ENCODE measurements at regions not wholly inside any gene's neighbourhood (a gene's known extent, or its start where the extent isn't known, plus 50 kb on each side); places are given as distances from the start of the nearest gene placed in this dataset.

DNA sequence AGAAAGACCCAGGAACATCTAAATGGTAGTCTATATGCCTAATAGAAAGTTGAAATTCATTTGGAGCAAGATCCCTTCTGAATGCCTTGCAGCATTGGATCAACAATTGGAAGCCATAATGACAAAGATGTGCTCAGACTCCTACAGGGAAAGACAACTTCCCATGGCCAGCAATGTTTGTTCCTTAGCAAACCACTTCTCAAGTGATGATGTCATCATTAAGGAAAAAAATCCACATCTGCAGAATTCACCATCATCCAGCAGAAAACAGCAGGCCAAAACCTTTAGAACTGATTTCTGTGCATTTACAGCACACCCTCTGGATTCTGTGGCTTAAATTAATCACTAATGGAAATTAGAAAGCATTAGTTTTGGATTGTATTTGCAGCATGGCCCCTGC lies 82.4 kb upstream of the ZIC3 start:
- DNase-seq, result no peak

DNA sequence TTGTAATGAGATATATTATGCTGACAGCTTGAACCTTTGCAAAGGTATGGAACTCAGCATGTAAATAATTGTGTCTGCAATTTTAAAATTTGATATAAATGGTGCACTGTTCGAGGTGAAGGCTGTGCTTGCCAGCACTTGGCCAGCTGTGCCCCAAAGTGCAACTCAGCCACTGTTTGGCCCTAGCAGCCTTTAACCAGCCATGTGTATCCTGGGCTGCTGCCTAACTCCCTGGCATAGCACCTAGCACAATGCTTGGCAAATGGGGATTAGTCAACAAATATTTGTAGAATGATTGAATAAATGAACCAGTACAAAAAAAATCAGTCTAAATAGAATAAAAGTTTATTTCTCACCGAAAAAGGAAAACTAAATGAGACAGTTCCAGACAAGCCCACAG lies 83.8 kb upstream of the ZIC3 start:
- DNase-seq, result no peak

DNA sequence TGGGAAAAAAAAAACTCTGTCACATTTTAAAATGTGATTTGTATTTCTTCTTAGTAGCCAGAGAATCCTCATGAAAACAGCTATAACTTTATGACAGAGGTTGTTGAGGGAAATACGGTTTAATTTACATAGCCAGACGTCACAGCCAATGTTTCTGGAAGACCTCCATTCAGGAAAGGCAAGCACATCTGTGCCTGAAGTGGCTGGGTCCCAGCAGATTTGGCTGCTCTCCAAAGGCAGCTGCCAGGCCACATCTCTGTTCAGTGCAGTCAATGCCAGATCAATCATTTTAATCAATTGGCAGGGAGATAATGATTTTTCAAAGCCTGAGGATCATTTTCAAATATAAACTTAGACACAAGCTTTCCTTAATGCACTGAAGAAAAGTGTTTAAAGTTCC lies 86.5 kb upstream of the ZIC3 start:
- DNase-seq, result no peak

DNA sequence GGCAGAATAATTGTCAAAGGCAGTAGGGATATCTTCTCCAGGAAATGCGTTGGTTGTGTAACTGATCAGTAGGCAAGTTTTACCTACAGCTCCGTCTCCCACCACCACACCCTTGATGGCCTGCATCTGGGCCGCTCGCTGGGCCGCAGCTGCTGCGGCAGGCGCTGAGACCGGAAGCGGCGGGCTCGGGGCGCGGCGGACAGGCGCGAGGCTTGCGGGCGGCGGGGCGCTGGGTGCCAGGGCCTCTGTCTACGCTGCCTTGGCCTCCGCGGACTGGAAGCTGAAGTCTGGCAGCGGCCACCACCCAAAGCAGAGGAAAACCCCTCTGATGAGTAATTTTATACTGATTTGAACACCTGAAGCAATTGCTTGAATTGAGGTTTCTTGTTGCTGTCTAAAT lies 124.2 kb upstream of the ZIC3 start:
- DNase-seq, result no peak

DNA sequence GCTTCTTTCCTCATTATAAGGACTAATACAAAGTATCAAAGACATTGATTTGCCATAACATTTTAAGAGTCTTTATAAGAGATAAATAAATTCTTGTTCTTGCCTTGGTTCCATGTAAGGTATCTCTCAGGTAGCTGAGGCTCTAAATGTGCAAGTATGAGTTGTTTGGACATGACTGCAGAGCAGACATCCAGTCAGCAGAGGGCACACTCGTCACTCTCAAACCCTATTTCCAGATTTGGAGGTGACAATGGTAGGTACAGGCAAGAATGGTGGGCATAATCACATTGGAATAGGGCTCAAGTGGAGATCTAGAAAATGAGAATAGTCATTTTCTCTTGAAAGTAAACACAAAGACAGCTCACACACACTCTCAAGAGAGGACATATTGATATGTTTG lies 133.3 kb upstream of the ZIC3 start:
- DNase-seq, result no peak

DNA sequence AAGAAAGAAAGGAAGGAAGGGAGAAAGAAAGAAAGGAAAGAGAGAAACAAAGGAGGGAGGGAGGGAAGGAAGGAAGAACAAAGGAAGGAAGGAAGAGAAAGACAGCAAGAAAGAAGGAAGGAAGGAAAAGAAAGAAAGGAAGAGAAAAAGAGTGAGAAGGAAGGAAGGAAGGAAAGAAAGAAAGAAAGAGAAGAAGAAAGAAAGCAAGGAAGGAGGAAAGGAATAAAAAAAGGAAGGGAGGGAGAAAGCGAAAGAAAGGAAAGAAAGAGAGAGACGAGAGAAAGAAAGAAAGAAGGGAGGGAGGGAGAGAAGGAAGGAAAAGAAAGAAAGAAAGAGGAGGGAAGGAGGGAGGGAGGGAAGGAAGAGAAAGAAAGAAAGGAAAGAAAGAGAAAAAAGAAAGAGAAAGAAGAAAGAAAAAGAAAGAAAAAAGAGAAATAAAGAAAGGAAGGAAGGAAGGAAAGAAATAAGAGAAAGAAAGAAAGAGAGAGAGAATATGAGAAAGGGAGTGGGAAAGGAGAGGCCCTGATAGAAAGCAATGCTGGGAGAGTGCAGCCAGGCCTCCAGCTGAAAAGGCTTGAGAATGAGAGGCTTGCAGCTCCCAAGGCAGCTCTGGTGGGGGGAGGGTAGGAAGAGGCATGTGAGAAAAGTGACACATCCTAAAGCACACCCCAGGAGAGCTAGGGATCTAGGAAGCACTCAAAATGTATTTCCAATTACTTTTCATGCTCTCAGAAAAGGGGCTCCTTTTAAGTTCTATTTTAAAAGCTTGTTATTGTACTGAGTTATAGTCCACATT lies 134.0 kb upstream of the ZIC3 start:
- DNase-seq, result no peak

DNA sequence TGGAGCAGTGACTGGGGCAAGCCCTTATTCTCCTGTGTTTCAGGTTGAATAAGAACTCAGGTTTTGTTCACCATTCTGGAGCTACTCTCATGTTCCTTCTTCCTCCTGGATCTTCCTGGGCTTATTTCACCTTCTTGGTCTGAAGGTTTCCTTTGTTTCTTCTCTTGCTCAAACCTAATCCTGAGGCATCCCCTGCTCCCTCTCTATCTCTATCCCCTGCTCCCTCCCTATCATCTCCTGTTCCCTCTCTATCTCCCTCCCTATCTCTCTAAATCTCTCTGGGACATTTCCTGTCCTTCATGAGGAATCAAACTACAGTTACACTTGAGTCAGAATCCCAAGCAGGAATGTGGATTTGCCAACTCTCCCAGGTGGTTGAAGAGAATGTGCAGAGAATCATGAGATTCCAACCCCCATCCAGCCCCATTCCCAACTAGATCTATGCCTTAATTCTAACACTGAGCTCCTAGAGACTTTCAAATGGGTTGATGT lies 134.9 kb upstream of the ZIC3 start:
- DNase-seq, result no peak

DNA sequence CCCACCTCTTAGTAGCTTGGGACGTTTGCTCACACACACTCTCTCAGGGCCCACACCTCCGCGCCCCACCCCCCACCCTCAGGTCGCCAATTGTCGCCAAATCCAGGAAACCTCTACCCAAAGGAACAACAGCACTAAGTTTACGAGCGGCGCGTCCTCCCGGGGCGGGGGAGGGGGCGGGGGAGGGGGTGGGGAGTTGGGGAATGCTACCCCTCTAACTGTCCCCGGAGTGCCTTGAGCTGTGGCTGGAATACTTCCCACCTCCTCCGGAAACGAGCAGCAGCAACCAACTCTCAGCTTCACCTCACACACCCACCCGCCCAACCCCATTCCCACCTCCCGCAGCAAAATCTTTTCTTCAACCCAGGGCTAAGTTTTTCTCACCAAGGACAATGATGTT lies 135.6 kb upstream of the ZIC3 start:
- no peak for DNase-seq

DNA sequence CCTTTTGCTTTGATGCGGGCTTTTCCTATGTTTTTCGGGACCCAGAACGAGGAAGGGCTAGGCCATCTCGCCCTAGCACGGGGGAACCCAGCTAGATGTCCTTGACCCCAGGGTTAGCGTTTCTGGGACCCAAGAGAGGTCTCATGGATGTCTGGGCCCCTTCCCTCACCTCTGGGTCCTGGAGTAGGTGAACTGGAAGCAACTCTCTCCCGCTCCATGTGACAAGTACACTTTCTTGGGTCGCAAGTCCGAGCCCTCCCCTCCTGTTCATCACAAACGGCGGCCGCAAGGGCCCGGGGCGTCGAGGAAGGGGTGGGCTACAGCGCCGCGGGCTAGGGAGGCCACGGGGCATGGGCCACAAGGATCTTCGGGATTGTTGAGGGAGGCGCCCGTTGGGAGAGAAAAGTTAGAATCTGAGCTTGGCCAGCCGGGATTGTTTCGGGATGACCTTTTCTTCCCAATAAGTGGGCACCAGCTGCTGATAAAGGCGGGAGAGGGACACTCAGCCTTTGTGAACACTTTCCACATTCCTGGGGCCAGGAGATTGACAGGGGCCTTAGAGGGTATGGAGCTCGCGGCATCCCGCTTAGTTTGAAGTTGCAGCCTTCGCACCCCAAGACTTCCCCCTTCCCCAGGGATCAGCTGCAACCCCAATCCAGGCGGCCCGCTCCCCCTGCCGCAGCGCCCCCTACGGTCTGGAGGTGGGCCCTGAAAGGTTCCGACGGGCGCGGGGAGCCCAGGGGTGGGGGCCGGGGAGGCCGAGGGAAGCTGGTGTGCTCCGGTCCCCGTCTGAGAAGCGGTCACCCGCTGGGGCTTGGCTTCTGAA lies 136.9 kb upstream of the ZIC3 start:
- DNase-seq, result no peak

DNA sequence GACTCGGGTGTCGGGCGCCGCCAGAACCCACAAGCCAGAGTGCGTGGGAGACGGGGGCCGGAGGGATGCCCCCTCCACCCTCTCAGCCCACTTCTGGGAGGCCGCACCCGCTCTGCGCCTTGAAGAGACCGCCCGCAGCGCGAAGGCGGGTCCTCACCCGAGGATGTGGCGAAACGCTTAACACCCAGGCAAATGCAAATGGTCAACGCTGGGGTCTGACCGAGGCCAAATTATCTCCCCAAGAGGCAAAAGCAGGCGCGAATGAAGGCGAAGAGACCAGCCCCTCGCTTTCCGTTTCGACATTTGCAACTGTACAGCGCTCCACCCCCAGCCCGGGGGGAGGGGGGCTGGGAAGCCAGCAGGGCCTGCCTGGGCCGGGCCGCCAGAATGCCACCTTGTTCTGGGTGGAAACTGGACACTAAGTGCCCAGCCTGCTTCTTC lies 137.7 kb upstream of the ZIC3 start:
- no peak for DNase-seq

DNA sequence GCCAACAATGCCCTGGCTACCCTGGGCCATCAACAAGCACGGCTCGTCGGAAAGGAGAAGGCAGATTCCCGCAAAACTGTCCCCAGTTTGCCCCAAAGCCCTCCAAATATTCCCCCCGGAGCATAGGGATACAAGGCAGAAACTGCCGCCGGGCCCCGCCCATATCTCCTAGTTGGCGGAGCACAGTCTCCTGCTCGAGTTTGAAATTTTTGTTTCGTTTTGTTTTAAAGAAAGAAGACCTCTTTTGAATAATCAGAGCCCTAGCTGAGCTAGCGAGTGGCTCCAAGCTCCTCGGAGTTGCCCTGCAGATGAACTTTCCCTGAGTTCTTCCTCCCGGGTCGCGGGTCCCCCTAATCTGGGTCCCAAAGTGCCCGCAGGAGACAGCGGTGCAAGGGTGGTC lies 138.1 kb upstream of the ZIC3 start:
- DNase-seq, result no peak

DNA sequence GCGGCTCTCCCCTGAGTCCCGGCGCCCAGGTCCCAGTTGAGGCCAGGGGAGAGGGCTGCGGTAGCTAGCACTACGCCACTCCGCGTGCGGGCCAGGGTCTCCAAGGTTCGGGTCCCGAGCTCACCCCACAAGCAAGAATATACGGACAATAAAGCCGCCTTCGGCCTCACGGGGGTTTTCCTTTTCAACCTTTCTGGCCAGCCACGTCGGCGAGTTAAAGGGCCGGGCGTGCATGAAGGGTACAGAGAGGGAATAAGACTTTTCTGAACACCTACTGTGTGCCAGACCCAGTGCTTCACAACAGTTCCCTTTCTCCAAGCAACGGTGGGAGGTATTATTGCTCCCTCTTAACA lies 138.5 kb upstream of the ZIC3 start:
- DNase-seq, result no peak

DNA sequence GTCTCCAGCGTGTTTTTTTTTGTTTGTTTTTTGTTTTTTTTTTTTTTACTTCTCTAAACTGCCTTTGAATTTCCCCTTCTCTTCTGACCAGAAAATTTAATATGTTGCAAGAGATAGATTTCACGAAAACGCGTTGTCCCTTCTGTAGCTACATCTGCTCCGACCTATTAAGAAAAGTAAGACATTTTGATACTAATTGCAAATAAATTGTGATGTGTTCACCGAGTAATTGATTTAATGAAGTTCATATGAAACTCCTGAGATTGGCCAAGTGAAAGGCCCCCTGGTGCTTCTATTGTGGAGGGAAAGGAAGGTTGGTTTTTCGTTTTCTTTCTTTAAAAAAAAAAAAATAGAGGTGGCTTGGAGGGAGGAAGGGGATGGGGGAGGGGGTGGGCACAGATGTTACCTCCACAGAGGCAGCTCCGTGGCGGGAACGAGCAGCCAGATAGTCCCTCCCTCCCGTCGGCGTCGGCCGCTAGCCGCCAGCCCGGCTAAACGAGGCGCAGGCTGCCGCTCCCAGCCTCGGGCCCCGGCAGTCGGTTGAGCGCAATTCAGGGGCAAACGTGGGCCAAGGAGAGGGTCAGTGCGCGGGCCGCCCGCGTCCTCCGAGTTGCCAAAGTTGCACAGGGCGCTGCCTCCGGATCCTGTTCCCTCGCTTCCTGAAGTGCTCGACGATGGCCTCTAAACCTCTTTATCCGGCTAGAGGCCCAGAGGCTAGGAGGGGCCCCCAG lies 139.1 kb upstream of the ZIC3 start:
- no peak for DNase-seq

DNA sequence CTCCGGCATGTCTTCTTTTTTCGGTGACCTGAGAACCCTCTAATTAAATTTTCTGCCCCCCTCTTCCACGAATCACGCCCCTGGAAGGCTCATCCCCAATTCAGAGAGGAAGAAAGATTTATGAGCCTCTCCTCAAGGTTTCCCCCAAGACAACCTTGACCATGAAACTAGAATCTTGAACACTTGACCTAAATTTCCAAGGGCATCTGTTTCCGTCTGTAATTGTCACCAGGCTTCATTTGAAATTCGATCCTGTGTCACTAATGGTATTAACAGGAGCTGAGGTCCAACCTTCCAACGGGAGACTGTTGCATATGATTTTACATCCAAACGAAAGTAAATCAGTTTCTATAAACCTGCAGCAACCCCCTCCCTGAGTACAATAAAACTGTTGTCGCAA lies 139.9 kb upstream of the ZIC3 start:
- no peak for DNase-seq

DNA sequence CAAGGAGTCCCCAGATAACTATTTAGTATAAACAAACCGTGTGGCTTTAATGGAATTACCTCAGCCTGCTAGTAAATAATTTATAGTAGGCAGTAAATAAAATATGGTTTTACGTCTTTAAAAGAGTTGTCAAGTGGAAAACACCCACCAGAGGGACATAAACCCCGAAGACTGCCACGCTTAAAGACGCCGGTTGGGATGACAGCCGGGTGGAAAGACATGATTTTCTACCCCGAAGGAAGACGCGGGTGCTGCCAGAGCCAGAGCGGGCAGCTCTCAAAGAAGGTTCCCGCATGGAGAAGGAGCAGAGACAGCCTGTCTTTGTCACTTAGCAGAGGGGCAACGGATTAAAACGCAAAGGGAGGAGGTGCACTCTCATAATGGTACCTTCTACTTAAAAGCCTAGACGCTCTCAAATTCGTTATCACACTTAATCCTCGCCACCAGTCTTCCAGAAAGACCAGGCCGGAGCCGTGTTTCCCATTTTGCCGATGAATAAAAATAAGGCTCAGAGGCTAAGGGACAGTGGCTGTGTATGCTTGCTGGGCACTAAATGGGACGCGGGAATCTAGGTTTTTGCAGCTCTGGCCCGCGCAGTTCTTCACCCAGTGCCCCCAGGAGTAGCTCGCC lies 140.5 kb upstream of the ZIC3 start:
- no peak for DNase-seq

DNA sequence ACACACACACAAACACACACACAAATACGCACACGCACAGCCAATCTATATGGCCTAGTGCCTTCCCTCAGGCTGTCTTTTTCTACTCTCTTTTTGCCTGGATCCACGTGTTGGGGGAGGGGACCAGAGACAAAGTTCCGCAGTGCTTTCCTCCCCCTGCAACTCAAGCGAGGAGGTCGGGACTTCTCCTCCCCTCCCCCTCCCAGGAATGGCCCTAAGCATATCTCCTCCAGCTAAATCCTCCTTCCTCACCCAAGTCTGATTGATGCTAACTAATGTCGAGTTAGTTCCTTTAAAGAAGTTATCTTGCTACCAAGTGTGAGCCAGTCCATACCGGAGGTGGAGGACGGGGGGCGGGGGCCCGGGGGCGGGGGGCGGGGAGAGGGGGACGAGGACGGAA lies 141.2 kb upstream of the ZIC3 start:
- no peak for DNase-seq

DNA sequence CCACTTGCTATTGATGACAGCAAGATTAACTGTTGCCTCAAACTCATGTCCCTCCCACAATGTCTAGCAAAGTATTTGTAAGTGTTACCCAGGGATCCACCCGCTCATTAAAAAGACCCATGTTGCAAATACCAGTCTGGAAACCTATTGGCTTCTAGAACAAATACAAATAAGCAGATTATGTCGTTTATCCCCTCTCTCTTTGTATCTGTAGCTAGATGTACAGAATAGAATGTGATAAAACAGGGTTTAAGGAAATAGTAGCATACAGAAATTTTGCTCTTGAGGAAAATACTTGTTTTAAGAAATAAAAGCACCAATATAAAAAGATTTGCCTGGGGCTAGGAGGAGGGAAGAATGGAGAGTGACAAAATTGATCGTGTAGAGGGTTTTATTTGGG lies 142.7 kb upstream of the ZIC3 start:
- DNase-seq, result no peak

DNA sequence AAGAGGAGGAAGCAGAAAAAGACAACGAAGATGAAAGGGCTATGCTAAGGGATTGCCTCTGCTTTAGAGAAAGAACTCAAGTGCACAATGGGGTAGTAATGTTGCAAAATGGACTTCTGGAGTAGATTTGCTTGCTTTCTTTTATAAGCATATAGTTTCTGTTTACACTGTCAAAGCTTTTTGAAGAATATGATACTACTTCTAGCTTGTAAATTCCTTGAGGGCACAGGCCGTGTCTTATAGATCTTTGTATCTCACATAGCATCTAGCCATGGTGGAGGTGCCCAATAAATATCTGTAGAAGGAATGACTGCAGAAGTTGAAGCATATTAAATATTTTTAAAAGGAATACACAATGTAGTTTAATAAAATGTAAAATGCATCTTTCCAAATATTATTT lies 147.8 kb upstream of the ZIC3 start:
- no peak for DNase-seq

DNA sequence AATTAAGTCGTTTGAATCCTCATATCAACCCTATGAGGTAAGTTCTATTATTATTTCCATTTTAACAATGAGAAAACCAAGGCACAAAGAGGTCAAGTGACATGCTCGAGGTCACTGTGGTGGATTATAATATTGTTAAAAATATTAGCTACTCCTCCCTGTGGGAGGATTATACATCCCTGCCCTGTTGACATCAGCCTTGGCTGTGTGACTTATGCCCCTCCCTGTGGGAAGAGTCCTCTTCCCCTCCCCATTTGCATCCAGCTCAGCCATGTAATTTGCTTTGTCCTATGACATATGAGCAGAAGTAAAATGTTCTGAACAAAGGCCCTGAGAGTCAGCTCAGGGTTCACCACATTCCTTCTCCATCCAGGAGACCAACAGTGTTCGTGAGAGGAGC lies 152.7 kb upstream of the ZIC3 start:
- DNase-seq, result no peak

DNA sequence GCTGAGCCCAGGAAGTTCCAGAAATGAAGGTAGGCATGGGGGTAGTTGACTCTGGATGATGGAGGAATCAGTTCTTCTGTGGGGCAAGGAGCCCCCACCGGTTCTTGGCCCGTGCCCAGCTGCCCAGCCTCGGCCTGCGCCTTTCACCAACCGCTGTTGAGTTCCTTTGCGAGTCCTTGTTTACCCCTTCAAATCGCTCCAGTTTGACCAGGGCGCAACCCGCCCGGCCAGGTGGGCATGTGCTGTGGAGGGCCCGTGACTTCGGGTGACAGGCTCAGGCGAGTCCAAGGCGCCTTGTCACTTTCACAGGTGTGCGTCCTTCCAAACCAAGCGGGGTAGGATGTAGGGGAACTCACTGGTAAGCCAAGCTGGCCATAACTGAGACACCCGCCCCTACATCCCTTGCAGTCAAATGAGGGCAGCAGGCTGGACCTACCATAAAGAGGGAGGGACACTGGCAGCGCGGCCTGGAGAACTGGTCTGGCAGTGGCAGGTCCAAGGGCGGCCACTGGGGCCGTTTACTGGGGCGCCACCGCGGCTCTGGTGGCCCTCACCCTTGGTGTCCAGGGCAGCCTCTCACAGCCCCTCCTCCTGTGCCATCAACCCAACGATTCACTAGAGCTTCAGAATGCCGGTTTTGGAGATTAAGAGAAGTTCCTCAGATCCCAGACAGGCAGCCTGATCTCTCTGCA lies 160.3 kb upstream of the ZIC3 start:
- no peak for DNase-seq

DNA sequence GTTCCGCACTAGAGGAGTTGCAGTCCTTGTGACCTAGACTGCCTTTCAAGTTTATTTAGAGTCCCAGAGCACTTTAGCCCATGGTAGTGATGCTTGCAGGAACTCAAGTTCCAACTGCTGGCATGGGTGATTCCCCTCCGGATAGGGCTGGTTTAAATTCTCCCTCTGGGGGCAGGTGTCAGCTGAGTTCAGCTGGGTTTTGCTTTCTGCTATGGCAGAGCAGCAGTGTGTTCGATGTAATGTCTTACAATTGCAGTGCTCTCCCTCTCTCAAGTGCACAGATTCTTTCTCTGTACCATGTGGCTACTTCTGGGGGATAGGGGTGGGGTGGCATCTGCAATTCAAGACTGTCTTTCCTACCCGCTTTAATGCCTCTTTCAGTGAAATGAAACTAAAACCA lies 164.8 kb upstream of the ZIC3 start:
- DNase-seq, result no peak

DNA sequence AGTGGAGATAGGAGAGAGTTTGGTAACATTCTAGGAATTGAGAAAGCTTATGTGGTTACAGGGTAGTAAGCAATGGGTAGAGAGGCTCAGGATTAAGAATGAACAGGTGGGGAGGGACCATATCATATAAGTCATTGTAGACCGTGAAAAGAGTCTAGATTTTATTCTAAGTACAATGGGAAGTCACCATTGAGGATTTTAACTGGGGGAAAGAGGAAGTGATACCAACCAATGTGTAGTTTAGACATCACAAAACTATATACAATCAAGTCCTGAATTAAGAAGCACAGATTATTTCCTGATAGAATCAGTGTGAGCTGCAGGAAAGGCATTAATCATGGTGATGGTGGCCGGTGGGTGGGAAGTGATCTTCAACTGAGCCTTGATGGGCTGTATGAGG lies 178.3 kb upstream of the ZIC3 start:
- DNase-seq, result no peak

All from stimulated activated CD4-positive, alpha-beta T cell treated with anti-CD3 and anti-CD28 coated beads, Interleukin-12 subunit alpha, Interleukin-12 subunit beta, amount 100 ng/mL, for 4 hours (primary cell).